Cerebellar nuclear complex (tissue), 1 donor: ENCODE measurements at regions not wholly inside any gene's neighbourhood (a gene's known extent, or its start where the extent isn't known, plus 50 kb on each side); places are given as distances from the start of the nearest gene placed in this dataset.

Experiments
- DNase-seq, 2 experiments: peaks; one replicate each; lab custom pipeline; 2025; lab: John Stamatoyannopoulos, UW

DNA sequence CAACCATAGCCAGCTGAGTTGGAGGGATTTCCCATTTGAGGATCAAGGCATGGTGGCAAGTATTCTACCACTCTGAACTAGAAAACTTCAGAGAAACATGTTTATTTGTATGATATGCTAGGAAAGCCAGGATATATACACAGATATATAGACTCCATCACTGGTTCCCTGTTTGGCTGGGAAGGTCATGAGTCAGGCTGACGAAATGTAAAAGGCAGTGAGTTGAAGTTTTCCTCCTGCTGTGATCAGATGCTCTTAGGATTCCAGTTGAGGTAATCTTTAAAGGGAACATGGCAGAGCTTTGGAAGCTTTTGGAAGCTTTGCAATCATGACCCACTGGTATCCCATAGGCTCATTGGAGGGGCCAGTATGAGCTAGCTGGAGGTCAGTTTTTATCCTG, 1369.1 kb downstream of the EPHA7 start:
- no peak for DNase-seq

DNA sequence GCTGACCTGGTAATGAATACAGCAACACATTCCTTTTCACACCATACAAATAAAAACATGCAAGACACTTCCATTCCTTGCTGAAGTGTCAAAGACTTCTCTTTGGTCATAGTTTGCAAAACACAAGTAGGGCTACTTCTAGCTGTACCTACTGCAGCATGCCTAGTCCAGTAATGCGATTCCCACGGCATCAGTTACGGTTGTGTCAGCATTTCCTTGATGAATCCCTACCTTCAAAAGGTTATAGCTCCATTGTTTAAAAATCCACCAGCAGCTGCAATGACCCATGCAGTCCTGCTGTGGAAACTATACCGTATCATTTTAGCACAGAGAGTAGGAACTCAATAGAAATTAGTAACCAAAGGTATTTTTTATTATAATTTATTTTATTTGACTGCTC, 1371.5 kb downstream of the EPHA7 start:
- no peak for DNase-seq

DNA sequence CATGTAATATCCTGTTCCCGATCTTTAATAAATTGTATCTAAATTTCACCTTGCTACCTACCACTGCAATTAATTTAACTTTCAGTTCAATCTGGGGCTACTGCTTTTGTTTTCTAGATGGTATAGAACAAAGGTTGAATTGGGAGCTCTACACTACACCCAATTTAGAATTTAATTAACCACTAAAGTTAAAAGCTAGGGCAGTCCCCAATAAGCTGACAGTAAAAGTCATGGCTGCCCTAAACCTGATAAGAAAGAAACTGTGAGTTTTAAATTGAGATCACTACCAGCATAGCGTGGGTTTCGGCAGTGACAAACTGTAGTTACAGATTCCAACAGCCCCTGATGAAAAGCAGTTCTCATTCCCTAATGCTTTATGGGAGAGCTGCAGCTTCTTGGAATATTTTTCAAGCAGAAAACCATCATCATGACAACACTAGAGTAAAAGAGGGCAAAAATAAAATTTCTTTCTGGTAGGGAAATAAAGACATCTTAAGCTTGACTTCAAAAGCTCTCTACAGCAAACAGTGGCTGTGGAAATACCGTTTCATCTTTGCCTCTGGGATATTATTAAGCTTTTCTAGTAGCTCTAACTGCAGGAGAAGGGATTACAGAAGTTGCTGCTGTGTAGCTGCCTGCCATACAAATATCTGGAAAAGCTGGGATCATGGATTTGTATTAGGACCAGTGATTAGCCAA, 1372.1 kb downstream of the EPHA7 start:
- no peak for DNase-seq

DNA sequence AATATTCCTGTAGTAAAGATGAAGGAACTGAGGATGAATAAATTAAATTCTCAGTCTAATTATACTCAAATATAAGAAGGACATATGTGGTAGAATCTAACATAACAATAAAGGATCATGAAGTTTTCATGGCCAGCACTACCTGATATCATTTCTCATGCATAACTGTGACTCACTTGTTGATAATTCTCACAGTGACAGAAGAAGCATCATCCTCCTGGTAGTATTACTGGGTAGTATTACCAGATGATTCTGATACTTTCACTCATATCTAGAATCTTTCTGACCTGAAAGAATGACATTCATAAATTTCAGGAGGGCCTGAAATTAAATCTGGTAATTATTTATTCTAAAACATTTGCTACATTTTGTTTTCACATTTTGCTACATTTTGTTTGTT, 1375.0 kb downstream of the EPHA7 start:
- DNase-seq = no peak

DNA sequence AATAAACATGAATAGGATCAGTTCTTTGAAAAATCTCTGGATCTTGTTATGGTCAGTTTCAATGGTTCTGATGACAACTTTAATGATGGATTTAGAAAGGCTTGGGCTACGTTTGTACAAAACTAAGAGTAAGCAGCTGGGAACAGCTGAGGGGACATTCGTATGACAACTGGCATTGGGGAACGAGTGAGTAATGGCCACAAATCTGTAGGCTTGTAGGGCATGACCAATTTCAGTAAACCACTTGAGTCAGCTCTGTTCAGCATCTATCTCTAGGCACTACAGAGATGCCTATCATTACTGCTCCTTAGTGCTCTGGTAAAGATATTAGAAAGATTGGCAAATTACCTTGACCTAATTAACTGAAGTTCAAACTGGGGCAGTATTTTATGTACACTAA, 1375.6 kb downstream of the EPHA7 start:
- no peak for DNase-seq

DNA sequence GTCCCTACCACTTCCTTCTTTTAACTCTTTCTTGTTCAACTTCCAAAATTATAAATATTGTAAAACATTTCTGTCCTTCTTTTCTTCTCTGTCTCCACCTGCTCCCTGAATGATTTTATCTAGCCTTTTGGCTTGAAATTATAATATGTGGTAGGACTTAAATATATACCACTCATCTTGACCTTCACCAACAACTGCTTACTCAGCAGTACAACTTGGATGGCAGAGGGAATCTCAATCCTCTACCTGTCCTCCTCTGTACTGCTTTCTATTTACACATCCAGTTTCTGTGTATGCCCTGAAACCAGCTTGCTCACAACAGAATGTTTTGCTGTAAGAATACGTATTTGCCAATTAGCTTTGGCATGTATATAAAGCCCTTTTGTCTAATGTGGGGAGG, 1392.5 kb downstream of the EPHA7 start:
- no peak for DNase-seq

DNA sequence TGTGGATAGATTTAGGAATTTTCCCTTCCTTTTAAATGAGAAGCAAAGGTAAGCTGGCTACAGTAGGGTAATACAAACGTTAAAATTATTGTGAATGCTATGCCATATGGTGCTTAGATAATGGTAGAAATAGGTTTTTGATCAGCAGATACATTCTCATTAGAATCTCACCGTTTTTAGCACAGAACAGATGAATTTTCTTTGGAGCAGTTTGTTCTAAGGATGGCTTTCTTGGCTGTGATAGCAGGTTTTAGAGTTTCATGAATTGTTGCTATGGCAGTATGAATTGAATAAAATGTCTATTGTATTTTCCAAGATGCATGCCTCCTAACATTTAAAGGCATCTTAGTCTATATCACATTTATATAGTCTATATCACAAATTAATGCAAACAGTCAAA, 1394.5 kb downstream of the EPHA7 start:
- no peak for DNase-seq

DNA sequence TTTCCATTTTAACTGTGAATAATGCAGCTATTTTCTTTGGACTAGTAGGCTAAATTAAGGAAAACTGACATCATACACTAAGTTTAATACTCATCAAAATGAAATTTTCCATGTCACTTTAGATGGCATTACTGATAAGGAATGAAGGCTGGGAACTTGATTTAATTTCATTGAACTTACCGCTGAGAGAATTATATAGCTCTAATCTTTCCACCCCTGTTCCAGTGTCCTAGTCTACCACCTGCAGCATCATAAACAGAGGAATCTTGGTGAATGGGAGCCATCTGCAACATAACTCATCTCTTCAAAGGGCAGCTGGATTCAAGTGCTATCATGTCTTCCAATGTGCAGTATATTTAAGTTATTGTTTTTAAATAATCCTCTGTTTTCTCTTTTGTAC, 1395.2 kb downstream of the EPHA7 start:
- DNase-seq = no peak

DNA sequence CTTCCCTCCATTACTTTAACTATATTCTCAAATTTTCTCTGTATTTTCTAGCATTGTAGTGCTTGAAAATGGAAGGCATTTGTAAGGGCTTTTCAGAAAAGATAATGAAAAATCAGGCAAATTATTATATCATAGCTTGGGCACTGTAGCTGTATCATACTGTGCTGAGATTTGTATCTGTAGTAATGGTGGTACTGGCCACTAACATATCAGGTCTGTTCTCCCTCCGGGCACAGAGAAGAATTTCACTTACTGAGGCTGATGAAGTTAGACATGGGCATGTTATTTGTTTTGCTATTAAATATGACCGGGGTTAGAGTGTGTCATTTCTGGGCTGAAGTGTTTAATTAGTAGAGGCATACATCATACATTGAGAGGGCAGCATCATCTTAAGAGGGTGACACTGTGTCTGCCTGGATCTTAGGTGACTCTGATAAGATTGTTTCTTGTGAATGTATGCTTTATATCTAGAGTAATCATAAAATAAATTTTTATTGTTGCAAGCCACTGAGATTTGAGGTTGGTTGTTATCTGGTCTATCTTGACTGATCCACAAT, 1395.9 kb downstream of the EPHA7 start:
- no peak for DNase-seq

DNA sequence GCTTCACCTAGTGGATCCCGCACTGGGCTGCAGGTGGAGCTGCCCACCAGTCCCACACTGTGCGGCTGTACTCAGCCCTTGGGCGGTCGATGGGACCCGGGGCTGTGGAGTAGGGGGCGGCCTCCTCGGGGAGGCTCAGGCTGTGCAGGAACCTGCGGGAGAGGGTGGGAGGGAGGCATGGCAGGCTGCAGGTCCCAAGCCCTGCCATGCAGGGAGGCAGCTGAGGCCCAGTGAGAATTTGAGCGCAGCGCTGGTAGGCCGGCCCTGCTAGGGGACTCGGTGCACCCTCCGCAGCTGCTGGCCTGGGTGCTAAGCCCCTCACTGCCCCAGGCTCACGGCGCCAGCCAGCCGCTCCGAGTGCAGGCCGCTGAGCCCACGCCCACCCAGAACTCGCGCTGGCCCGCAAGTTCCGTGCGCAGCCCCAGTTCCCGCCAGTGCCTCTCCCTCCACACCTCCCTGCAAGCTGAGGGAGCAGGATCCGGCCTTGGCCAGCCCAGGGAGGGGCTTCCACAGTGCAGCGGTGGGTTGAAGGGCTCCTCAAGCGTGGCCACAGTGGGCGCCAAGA, 1407.6 kb downstream of the EPHA7 start:
- no peak for DNase-seq

DNA sequence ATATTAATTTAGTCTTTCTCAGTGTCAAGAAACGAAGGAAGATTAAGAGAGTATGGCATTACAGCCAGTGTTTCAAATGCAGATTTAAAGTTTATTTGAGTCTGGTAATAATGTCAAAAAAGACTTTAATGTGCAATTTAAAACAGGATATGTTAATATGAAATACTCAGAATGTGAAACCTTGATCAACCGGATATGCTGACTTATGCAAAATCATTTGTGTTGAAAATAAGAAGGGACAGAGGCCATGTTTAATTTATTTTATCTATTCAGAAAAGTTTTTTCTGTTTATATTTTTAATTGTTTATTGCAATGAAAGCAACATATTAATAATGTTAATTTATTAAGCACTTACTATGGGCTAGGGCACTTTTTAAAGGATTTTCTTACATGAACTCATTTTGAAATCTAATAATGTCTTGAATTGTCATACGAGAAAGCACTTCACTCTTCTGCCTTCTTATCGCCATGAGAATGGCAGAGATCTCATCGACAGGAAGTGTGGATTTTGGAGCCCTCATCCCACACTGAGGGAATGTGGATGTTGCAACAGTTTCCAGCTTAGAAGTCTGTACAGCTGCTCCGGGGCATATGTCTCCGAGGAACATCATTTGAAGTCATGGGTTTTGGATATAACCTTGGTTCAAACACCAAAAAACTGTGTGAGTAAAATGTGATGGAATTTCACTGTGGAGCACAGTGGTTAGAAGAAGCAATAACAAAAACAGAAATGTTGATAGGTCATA, 1410.4 kb downstream of the EPHA7 start:
- no peak for DNase-seq

DNA sequence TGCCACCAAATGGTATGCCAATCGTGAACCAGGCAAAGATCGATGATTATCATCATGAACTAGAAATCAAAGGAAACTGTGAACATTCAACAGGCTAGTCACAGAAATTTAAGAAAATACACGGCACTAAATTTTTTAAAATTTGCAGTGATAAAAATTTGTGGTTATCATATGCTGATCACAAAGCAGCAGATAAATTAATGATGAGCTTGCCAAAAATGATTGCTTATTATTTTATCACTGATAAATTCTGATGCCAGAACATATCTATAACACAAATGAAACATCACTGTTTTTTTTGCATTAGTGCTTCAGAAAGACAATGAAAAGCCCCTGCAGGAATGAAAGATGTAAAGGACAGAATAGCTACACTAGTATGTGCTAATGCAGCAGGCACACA, 1413.2 kb upstream of the MAP3K7 start:
- DNase-seq = no peak

DNA sequence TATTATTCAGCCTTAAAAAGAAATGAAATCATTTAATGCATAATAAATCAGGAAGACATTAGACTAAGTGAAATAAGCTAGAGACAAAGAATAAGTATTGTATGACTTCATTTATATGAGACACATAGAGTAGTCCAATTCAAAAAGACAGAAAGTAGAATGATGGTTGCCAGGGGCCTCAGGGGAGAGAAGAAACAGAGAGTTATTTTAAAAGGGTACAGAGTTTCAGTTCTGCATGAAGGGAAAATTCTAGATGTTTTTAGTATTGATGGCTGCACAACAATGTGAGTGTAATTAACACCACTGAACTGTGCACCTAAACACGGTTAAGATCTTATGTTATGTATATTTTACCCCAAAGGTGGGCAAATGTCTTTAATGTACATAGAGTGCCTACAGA, 1407.9 kb upstream of the MAP3K7 start:
- DNase-seq = no peak

DNA sequence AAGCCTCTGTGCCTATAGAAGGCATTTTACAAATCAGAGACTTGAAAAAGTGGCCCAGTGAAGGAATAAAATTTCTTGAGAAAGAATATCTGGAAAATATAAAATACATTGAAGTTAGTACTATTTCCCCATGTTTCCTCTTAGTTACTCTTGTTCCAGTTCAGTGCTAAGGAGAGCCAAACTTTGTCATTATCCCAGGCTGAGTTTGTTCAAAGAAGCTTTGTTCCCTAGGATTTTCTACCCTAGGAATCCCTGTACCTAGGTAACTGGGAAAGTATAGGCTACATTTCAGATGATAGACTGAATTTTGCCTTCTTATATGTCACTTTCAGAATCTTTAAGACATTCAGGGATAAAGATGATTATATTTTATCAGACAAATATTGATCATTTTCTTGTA, 1395.7 kb upstream of the MAP3K7 start:
- no peak for DNase-seq

DNA sequence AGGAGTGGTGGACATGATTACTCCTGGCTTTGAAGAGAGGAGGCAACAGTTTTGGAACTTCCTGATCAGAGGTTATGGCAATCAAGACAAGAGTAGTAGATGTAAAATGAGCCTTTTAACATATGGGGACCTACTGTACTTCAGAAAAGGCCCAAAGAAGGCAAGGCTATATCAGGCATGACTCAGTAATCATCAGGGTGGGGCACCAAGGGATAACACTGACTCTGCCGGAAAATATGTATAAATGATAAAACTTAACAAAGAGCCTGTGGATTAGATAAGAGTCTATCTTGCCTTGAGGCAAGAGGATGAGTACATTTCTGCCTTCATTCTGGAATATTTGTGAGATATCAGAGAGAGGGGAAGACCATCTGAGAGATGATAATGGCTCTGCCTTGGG, 1389.9 kb upstream of the MAP3K7 start:
- no peak for DNase-seq

DNA sequence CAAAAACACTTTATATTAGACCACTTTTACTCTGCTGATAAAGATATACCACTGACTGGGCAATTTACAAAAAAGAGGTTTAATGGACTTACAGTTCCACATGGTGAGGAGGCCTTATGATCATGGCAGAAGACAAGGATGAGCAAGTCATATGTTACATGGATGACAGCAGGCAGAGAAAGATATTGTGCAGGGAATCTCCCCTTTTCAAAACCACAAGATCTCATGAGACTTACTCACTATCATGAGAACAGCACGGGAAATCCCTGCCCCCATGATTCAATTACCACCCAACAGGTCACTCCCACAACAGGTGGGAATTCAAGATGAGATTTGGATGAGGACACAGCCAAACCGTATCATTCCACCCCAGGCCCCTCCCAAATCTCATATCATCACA, 1383.8 kb upstream of the MAP3K7 start:
- no peak for DNase-seq

DNA sequence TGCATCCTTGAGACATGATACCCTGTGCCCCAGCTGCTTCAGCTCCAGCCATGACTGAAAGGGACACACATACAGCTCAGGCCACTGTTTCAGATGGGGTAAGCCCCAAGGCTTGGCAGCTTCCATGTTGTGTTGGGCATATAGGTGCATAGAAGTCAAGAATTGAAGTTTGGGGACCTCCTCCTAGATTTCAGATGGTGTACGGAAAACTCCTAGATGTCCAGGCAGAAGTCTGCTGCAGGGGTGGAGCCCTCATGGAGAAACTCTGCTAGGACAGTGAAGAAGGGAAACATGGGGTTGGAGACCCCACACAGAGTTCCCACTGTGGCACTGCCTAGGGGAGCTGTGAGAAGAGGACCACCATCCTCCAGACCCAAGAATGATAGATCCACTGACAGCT, 1379.0 kb upstream of the MAP3K7 start:
- DNase-seq = no peak

DNA sequence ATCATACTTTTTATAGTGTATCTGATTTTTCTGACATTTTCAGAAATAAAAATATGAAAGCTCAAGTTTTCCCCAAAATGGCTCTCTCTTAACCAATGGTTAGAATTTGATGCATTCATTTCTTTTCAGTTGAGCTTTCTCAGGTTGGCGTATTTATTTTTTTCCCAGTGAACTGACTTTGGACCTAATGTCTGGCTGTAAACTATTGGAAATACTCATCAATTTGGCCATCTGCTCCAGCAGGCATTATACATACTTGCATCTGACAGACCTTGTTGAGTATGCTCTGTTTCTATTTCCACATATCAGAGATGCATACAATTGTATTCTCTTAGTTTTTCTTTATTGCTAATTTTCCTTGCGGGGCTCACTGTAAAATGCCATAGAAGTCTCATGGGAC, 1374.8 kb upstream of the MAP3K7 start:
- no peak for DNase-seq

DNA sequence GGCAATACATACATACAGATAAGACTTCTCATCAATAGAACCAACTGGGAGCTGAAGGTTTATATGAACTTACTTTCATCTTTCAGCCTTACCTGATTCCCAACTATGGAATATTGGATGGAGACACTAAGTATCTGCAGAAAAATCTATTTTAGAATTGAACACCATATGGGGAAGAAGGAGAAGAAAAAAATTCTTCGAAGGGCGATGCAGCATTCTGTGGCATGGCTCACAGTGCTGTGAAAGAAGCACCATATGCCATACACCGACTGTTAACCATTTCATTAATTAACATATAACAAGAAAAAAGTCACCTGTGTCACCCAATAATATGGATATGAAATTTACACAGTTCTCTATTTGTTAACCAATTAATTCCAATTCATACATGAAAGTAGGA, 1374.4 kb upstream of the MAP3K7 start:
- no peak for DNase-seq

DNA sequence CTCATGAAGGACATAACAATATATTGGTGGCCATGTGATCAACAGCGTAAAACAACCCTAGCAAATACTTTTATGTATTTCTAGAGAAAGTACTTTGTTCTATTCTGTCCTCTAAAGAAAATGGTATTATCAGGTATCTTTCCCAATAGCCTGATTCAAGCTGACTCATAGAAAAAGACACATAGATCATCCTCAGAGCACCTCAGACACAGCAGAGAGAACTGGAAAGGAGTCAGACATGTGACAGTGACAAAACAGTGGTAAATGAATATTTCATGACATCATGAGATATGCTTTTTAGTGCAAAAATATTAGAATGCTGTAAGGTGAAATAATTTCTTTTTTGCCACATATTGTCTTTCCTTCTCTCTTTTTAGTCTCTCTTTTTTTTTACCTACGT, 1355.0 kb upstream of the MAP3K7 start:
- DNase-seq = no peak

DNA sequence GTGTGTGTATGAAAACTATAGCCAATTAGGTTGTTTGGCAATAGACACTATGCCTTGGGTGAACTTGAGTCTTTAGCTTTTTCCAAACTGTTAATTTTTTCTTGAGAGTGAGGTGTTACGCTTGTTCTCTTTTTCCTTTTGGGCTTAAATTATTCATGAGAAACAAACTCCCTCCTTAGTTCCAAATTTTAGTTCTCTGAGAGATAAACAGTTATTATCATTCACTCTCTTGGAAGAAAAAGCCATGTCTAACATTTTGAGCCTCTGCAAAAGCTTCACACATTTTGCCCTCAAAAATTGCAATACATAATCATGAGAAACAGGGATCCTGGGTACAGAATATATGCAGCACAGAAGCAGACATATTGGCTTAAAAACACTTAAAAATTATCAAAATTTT, 1353.9 kb upstream of the MAP3K7 start:
- DNase-seq = no peak

DNA sequence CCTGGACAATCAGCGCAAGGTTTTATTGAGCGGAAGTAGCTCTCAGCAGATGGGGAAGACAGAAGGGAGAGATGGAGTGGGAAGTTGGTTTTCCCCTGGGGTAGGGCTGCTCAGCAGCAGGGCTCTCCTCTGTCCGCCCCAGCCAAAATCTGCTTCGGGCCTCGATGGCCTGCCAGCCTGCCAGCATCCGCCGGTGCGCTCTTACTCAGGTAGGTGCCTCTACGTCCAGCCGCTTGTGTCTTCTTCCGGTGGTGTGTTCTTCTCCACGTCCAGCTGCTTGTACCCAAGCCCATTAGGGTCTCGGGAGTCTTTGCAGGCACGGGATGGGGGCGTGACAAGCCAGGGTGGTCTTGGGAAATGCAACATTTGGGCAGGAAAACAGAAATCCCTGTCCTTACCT, 1340.0 kb upstream of the MAP3K7 start:
- no peak for DNase-seq

DNA sequence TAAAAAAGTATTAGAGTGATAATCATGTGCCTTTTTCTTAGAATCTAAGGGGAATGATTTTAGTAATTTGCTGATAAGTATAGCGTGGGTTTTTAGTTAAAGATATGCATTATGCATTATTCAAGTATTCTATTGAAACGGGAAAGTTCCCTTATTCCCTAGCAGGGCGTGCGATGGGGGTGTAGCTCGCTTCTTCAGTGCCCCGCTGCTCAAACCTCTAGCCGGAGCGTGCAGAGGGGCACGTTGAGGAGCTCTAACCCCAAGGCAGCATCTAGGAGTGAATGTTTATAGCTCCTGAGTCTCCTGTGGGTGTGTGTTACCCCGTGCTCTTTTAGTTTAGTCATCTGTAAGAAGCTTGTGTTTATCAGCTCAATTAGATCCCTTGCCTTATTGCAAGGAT, 1339.5 kb upstream of the MAP3K7 start:
- no peak for DNase-seq
